Panc1 (cell line): ENCODE measurements at regions not wholly inside any gene's neighbourhood (a gene's known extent, or its start where the extent isn't known, plus 50 kb on each side); places are given as distances from the start of the nearest gene placed in this dataset.
"Not testable (repeated sequence)": the region's sequence is repeated elsewhere in the genome, so short reads cannot be mapped to it uniquely, and the experiment has no call there.

Experiments
- SIN3A ChIP-seq: IDR thresholded peaks from 2 replicates; pipeline ENCODE4 v1.6.1; 2012; ENCODE audit warnings: low read depth, mild to moderate bottlenecking, low read length, moderate library complexity, borderline replicate concordance; ENCODE audit not compliant: insufficient read depth
- TCF7L2 ChIP-seq: IDR thresholded peaks from 2 replicates; pipeline ENCODE4 v1.6.1; 2011; ENCODE audit warnings: mild to moderate bottlenecking, low read depth, low read length, inconsistent platforms
- TF ChIP-seq, protein P1 (sequence below): fragments of 450-650 bp; IDR thresholded peaks from 2 replicates; pipeline ENCODE4 v1.5.1; 2017; ENCODE audit warnings: mild to moderate bottlenecking
- TF ChIP-seq, protein P2 (sequence below), 2 experiments: IDR thresholded peaks; 2 replicates each; pipeline ENCODE4 v1.6.1; 2011 to 2012; ENCODE audit warnings: low read depth in 2 of 2, control low read depth in 1 of 2, low read length in 1 of 2, mild to moderate bottlenecking in 1 of 2, moderate library complexity in 1 of 2; ENCODE audit not compliant: insufficient read depth in 1 of 2

DNA sequence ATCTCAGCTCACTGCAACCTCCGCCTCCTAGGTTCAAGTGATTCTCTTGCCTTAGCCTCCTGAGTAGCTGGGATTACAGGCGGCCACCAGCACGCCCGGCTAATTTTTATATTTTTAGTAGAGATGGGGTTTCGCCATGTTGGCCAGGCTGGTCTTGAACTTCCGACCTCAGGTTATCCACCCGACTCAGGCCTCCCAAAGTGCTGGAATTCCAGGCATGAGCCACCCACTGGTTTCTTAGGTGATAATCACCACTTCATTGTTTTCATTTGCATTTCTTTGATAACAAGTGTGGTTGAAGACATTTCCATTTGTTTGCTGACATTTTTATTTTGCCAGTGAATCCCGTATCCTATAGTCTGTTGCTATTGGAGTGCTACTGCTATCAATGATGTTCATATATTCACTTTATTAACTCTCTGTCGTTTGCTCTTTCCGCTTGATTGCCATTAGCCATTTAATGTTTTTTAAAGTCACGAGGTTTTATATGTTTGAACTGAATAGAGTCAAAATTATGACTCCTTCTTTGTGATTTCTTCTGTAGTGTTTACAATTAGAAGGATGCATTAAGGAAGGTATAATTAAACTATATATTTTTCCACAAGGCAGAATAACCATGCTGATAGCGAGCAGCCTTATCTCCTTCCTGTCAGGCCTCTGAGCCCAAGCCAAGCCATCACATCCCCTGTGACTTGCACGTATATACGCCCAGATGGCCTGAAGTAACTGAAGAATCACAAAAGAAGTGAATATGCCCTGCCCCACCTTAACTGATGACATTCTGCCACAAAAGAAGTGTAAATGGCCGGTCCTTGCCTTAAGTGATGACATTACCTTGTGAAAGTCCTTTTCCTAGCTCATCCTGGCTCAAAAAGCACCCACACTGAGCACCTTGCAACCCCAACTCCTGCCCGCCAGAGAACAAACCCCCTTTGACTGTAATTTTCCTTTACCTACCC lies 87.3 kb upstream of the DAPK1 start:
- TF ChIP-seq, protein P1, sequence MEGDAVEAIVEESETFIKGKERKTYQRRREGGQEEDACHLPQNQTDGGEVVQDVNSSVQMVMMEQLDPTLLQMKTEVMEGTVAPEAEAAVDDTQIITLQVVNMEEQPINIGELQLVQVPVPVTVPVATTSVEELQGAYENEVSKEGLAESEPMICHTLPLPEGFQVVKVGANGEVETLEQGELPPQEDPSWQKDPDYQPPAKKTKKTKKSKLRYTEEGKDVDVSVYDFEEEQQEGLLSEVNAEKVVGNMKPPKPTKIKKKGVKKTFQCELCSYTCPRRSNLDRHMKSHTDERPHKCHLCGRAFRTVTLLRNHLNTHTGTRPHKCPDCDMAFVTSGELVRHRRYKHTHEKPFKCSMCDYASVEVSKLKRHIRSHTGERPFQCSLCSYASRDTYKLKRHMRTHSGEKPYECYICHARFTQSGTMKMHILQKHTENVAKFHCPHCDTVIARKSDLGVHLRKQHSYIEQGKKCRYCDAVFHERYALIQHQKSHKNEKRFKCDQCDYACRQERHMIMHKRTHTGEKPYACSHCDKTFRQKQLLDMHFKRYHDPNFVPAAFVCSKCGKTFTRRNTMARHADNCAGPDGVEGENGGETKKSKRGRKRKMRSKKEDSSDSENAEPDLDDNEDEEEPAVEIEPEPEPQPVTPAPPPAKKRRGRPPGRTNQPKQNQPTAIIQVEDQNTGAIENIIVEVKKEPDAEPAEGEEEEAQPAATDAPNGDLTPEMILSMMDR: not testable (repeated sequence)
- TF ChIP-seq SIN3A, TCF7L2: not testable (repeated sequence)
- TF ChIP-seq, protein P2, sequence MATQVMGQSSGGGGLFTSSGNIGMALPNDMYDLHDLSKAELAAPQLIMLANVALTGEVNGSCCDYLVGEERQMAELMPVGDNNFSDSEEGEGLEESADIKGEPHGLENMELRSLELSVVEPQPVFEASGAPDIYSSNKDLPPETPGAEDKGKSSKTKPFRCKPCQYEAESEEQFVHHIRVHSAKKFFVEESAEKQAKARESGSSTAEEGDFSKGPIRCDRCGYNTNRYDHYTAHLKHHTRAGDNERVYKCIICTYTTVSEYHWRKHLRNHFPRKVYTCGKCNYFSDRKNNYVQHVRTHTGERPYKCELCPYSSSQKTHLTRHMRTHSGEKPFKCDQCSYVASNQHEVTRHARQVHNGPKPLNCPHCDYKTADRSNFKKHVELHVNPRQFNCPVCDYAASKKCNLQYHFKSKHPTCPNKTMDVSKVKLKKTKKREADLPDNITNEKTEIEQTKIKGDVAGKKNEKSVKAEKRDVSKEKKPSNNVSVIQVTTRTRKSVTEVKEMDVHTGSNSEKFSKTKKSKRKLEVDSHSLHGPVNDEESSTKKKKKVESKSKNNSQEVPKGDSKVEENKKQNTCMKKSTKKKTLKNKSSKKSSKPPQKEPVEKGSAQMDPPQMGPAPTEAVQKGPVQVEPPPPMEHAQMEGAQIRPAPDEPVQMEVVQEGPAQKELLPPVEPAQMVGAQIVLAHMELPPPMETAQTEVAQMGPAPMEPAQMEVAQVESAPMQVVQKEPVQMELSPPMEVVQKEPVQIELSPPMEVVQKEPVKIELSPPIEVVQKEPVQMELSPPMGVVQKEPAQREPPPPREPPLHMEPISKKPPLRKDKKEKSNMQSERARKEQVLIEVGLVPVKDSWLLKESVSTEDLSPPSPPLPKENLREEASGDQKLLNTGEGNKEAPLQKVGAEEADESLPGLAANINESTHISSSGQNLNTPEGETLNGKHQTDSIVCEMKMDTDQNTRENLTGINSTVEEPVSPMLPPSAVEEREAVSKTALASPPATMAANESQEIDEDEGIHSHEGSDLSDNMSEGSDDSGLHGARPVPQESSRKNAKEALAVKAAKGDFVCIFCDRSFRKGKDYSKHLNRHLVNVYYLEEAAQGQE (IDR thresholded peaks at IDR 0.05; ENCODE audit: insufficient read depth in 1 of 2, low read depth in 2 of 2, low read length in 1 of 2): not testable (repeated sequence)
